HFFc6 (cell line): ENCODE measurements at regions not wholly inside any gene's neighbourhood (a gene's known extent, or its start where the extent isn't known, plus 50 kb on each side); places are given as distances from the start of the nearest gene placed in this dataset.
"Not testable (repeated sequence)": the region's sequence is repeated elsewhere in the genome, so short reads cannot be mapped to it uniquely, and the experiment has no call there.

ENCODE experiments used
- DNase-seq: peaks from one replicate; pipeline ENCODE4 v3.0.0-alpha.2; 2018
- H3K27ac Mint-ChIP-seq: 2 replicates; pipeline ENCODE4 v1.8.0; 2020; ENCODE audit warnings: mild to moderate bottlenecking, mixed read lengths
- H3K27me3 Mint-ChIP-seq: 2 replicates; pipeline ENCODE4 v1.8.0; 2021; ENCODE audit warnings: mild to moderate bottlenecking, moderate library complexity, mixed read lengths; ENCODE audit not compliant: insufficient read depth
- H3K36me3 Mint-ChIP-seq: 2 replicates; pipeline ENCODE4 v1.8.0; 2021; ENCODE audit warnings: low read depth, mixed read lengths
- H3K4me1 Mint-ChIP-seq: 2 replicates; pipeline ENCODE4 v1.8.0; 2020; ENCODE audit warnings: low read depth, mixed read lengths
- H3K4me3 Mint-ChIP-seq: 2 replicates; pipeline ENCODE4 v1.8.0; 2020; ENCODE audit warnings: mild to moderate bottlenecking, moderate library complexity, mixed read lengths
- H3K9me3 Mint-ChIP-seq: 2 replicates; pipeline ENCODE4 v1.8.0; 2020; ENCODE audit warnings: mild to moderate bottlenecking, mixed read lengths
- CTCF ChIP-seq: fragments of 200-600 bp; sonication (generic); IDR thresholded peaks from 2 replicates; pipeline ENCODE4 v1.5.0; 2021; ENCODE audit warnings: antibody characterized with exemption, mild to moderate bottlenecking

GRCh38 chr3:106103383-106103782 is 234.6 kb upstream of the CBLB start:
- Mint-ChIP-seq H3K36me3 (peaks cover 13% of the 10 kb centered on the region), H3K4me3 (no peak overlapping the region), H3K9me3 (peaks cover 6% of the 10 kb centered on the region), H3K27ac (no peak overlapping the region), H3K27me3 (no peaks in the 10 kb centered on the region; the same call in 1 of the 2 replicates), H3K4me1 (peaks cover 11% of the 10 kb centered on the region)
- TF ChIP-seq CTCF: no peak
- DNase-seq: no peak

DNA sequence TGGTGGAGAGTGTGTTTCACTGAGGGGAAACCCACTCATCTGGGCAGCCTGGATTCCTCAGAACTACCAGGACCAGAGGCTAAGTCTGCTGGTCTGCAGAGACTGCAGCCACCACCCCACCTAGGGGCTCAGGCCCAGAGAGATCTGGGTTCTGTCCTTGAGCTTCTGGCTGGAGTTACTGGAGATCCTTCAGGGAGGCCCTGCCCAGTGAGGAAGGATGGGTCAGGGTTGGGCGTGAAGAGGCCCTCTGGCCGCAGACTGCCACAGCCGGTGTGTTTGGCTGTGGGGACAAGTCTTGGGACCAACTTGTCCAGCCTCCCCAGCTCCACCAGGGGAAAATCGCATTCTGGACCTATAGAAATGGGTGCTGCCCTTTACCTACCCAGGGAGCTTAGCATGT is 235.3 kb upstream of the CBLB start:
- no peaks in the 10 kb centered on the region; the same call in 1 of the 2 replicates for H3K27me3 Mint-ChIP-seq
- DNase-seq: no peak
- no peak overlapping the region for H3K27ac Mint-ChIP-seq
- H3K9me3 Mint-ChIP-seq: peaks cover 6% of the 10 kb centered on the region
- peaks cover 14% of the 10 kb centered on the region; the same call in 1 of the 2 replicates for H3K4me1 Mint-ChIP-seq
- peaks cover 13% of the 10 kb centered on the region for H3K36me3 Mint-ChIP-seq
- no peak overlapping the region for H3K4me3 Mint-ChIP-seq
- TF ChIP-seq CTCF: no peak

DNA sequence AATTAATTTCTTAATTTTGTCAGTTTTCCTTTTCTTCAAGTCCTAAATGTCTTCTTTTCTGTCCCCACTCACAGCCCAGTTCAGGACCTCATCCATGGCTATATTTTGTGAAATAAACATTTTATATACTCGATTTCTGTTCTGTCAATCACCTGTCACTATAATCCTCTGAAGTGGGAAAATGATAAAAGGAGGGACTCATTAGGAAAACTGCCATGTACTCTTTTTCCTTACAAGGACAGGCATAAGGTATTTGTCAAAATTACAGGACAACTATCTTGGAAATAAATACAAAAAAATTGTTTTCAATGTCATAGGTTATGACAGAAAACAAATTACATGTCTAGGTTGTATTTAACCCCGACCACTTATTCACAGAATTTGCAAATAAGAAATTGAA is 240.1 kb upstream of the CBLB start:
- H3K36me3 Mint-ChIP-seq: no peaks in the 10 kb centered on the region; the same call in 1 of the 2 replicates
- no peak for DNase-seq
- H3K4me1 Mint-ChIP-seq: peaks cover 31% of the 10 kb centered on the region; the same call in 1 of the 2 replicates
- H3K9me3 Mint-ChIP-seq: no peaks in the 10 kb centered on the region
- no peak overlapping the region for H3K4me3 Mint-ChIP-seq
- no peaks in the 10 kb centered on the region; the same call in 1 of the 2 replicates for H3K27me3 Mint-ChIP-seq
- TF ChIP-seq CTCF: no peak
- H3K27ac Mint-ChIP-seq: no peak overlapping the region

GRCh38 chr3:106112561-106112960 is 243.7 kb upstream of the CBLB start:
- not testable (repeated sequence) for H3K4me3 Mint-ChIP-seq, H3K27ac Mint-ChIP-seq, DNase-seq, H3K9me3 Mint-ChIP-seq, H3K36me3 Mint-ChIP-seq, H3K27me3 Mint-ChIP-seq
- peaks cover 51% of the 10 kb centered on the region for H3K4me1 Mint-ChIP-seq

- H3K27ac Mint-ChIP-seq: peak overlapping the region; percentile 32; the same call in 1 of the 2 replicates
- H3K27me3 Mint-ChIP-seq: no peaks in the 10 kb centered on the region
- H3K36me3 Mint-ChIP-seq: no peaks in the 10 kb centered on the region; the same call in 1 of the 2 replicates
- no peak overlapping the region for H3K4me3 Mint-ChIP-seq
- no peak for TF ChIP-seq CTCF
- peaks cover 40% of the 10 kb centered on the region for H3K4me1 Mint-ChIP-seq
- no peak for DNase-seq
- no peaks in the 10 kb centered on the region for H3K9me3 Mint-ChIP-seq
Observed at GRCh38 chr3:106113747-106114146, 244.9 kb upstream of the CBLB start.

GRCh38 chr3:106114220-106114619 is 245.4 kb upstream of the CBLB start:
- no peak for TF ChIP-seq CTCF
- peak; percentile 20 for DNase-seq
- Mint-ChIP-seq H3K27ac (peak overlapping the region; percentile 80), H3K36me3 (no peaks in the 10 kb centered on the region; the same call in 1 of the 2 replicates), H3K4me1 (peaks cover 40% of the 10 kb centered on the region), H3K4me3 (no peak overlapping the region), H3K9me3 (no peaks in the 10 kb centered on the region), H3K27me3 (no peaks in the 10 kb centered on the region)
